ENCODE measurements at regions not wholly inside any gene's neighbourhood (a gene's known extent, or its start where the extent isn't known, plus 50 kb on each side); places are given as distances from the start of the nearest gene placed in this dataset.

GRCh38 chr4:181685461-181685860, 557.7 kb upstream of the TENM3 start:
- intact Hi-C loops (cut with DNase I; ENCODE audit: low total_unique reads): no loop called here
- 70 to 80% methylated on average over 2 of the region's 2 CpGs for WGBS, 2 donors
- TF ChIP-seq POLR2A (IDR thresholded peaks at IDR 0.05): no peak
- no peak for TF ChIP-seq CTCF (IDR thresholded peaks at IDR 0.05)
- no peak for DNase-seq (ENCODE audit: low spot score in 2 of 2)
- H3K4me3 ChIP-seq (ENCODE audit: low read depth, poor library complexity, severe bottlenecking): no peak overlapping the region

GRCh38 chr4:181685911-181686310, 557.3 kb upstream of the TENM3 start:
- DNase-seq (ENCODE audit: low spot score in 2 of 2): no peak
- intact Hi-C loops (cut with DNase I; ENCODE audit: low total_unique reads): no loop called here
- no peak overlapping the region for H3K4me3 ChIP-seq (ENCODE audit: low read depth, poor library complexity, severe bottlenecking)
- WGBS, 2 donors: 71 to 83% methylated on average over 4 of the region's 4 CpGs
- TF ChIP-seq POLR2A (IDR thresholded peaks at IDR 0.05) (no peak), CTCF (IDR thresholded peaks at IDR 0.05) (no peak)

- TF ChIP-seq POLR2A (IDR thresholded peaks at IDR 0.05) (no peak), CTCF (IDR thresholded peaks at IDR 0.05) (no peak)
- intact Hi-C loops (cut with DNase I; ENCODE audit: low total_unique reads): no loop called here
- 75 to 76% methylated on average over 4 of the region's 4 CpGs for WGBS, 2 donors
- DNase-seq (ENCODE audit: low spot score in 2 of 2): no peak
- H3K4me3 ChIP-seq (ENCODE audit: low read depth, poor library complexity, severe bottlenecking): no peak overlapping the region
These were observed 556.1 kb upstream of the TENM3 start for GRCh38 chr4:181687116-181687515.

DNA sequence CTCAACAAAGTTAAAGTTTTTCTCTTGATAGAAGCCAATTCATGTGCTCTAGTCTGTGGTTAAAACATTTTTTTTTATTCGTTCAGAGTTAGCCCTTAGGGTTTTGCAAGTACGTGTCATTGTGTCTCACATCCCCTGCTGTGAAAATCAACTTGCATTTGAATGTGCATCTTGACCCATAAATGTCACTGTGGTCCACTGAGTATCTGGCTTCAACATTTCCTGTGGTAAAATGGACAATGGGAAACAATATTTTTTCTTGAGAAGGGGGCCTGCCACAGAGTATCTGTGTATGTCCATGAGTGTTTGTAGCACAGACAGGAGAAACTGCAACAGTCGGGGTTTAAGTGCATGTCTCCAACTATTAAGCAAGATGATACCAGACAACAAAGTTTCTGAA, 554.8 kb upstream of the TENM3 start:
- WGBS, 2 donors: 42 to 48% methylated on average over 3 of the region's 3 CpGs
- intact Hi-C loops (cut with DNase I; ENCODE audit: low total_unique reads): no loop called here
- no peak for DNase-seq (ENCODE audit: low spot score in 2 of 2)
- TF ChIP-seq CTCF (IDR thresholded peaks at IDR 0.05) (no peak), POLR2A (IDR thresholded peaks at IDR 0.05) (no peak)
- H3K4me3 ChIP-seq (ENCODE audit: low read depth, poor library complexity, severe bottlenecking): no peak overlapping the region

GRCh38 chr4:181688872-181689271, 554.3 kb upstream of the TENM3 start:
- no peak for TF ChIP-seq POLR2A (IDR thresholded peaks at IDR 0.05)
- no peak for TF ChIP-seq CTCF (IDR thresholded peaks at IDR 0.05)
- intact Hi-C loops (cut with DNase I; ENCODE audit: low total_unique reads): no loop called here
- H3K4me3 ChIP-seq (ENCODE audit: low read depth, poor library complexity, severe bottlenecking): no peak overlapping the region
- 57 to 74% methylated on average over 5 of the region's 5 CpGs for WGBS, 2 donors
- no peak for DNase-seq (ENCODE audit: low spot score in 2 of 2)

- TF ChIP-seq CTCF (IDR thresholded peaks at IDR 0.05) (no peak), POLR2A (IDR thresholded peaks at IDR 0.05) (no peak)
- DNase-seq (ENCODE audit: low spot score in 2 of 2): no peak
- intact Hi-C loops (cut with DNase I; ENCODE audit: low total_unique reads): no loop called here
- 36 to 43% methylated on average over 2 of the region's 2 CpGs for WGBS, 2 donors
- H3K4me3 ChIP-seq (ENCODE audit: low read depth, poor library complexity, severe bottlenecking): no peak overlapping the region
These were observed 552.7 kb upstream of the TENM3 start for GRCh38 chr4:181690498-181690897.
